Epithelial cell of proximal tubule (primary cell): ENCODE measurements at regions not wholly inside any gene's neighbourhood (a gene's known extent, or its start where the extent isn't known, plus 50 kb on each side); places are given as distances from the start of the nearest gene placed in this dataset.

Source experiments
- DNase-seq: peaks from one replicate; pipeline ENCODE4 v3.0.0-alpha.2; 2011; ENCODE audit warnings: low read depth
- H3K4me3 ChIP-seq: 2 replicates; pipeline ENCODE4 v1.5.1; 2011; ENCODE audit warnings: low read depth, mild to moderate bottlenecking, low read length
- TF ChIP-seq, protein P1 (sequence below): conservative IDR thresholded peaks from 2 replicates; pipeline ENCODE4 v1.5.1; 2012; ENCODE audit warnings: low read depth, mild to moderate bottlenecking, low read length

DNA sequence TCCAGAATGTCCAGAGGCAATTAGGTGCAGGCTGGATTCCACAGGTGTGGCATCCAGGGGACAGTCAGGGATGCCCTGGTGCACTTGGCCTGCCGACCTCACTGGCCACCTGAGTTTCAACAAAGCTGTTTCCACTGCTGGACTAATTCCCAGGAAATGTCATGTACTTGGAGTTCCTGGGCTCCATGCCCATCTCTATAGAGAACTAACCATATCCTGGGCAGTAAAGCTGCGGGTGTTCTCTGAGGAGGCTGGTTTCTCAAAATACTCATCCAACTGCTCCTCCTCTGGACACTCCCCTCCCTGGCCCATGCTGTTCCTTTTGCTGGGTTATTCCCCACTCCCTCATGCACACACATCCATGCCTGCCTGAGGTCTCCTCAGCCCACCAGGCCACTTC, 161.9 kb upstream of the SKOR2 start:
- no peak overlapping the region for H3K4me3 ChIP-seq
- TF ChIP-seq, protein P1, sequence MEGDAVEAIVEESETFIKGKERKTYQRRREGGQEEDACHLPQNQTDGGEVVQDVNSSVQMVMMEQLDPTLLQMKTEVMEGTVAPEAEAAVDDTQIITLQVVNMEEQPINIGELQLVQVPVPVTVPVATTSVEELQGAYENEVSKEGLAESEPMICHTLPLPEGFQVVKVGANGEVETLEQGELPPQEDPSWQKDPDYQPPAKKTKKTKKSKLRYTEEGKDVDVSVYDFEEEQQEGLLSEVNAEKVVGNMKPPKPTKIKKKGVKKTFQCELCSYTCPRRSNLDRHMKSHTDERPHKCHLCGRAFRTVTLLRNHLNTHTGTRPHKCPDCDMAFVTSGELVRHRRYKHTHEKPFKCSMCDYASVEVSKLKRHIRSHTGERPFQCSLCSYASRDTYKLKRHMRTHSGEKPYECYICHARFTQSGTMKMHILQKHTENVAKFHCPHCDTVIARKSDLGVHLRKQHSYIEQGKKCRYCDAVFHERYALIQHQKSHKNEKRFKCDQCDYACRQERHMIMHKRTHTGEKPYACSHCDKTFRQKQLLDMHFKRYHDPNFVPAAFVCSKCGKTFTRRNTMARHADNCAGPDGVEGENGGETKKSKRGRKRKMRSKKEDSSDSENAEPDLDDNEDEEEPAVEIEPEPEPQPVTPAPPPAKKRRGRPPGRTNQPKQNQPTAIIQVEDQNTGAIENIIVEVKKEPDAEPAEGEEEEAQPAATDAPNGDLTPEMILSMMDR, result no peak
- DNase-seq, result no peak

DNA sequence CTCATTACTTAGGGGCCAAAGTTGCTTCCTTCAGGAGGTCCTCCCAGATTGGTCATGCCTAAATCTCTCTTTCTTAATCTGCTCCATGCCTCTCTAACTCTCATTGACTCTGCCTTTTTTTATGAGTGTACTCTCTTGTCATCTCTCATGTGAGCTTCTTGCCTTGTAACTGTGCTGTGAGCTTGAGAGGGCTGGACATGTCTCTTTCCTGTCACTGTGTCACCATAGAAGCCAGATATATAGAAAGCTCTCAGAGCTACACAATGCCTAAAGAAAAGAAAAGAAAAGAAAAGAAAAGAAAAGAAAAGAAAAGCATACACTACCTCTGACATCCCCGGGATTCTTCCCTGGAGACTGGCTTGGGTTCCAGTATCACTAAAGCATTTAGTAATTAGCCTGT, 161.5 kb upstream of the SKOR2 start:
- TF ChIP-seq, protein P1, result no peak
- H3K4me3 ChIP-seq, result no peak overlapping the region
- DNase-seq, result no peak

GRCh38 chr18:47411159-47411558, 159.7 kb upstream of the SKOR2 start:
- no peak for DNase-seq
- TF ChIP-seq, protein P1, result no peak
- no peak overlapping the region for H3K4me3 ChIP-seq

GRCh38 chr18:47410139-47410538, 158.7 kb upstream of the SKOR2 start:
- H3K4me3 ChIP-seq, result no peak overlapping the region
- TF ChIP-seq, protein P1, result no peak
- no peak for DNase-seq

DNA sequence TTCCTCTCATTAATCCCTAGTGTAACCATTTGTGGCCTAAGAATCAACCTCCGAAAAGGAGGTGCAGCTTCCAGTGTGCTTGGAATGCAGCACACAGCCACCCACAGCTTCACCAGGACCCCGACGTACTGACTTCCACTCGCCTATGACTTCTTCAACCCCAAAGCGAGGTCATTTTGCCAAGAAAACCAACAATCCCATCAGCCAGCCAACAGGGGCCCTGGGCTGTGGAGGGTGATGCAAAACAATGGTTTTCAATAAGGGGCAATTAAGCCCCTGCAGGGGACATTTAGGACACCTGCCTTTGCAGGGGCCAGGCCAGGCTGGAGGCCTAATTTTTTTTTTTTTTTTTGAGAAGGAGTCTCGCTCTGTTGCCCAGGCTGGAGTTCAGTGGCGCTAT, 158.1 kb upstream of the SKOR2 start:
- H3K4me3 ChIP-seq, result no peak overlapping the region
- no peak for DNase-seq
- TF ChIP-seq, protein P1, result no peak

- TF ChIP-seq, protein P1, result no peak
- DNase-seq, result no peak
Measured at GRCh38 chr18:47407736-47408135, 156.3 kb upstream of the SKOR2 start.

DNA sequence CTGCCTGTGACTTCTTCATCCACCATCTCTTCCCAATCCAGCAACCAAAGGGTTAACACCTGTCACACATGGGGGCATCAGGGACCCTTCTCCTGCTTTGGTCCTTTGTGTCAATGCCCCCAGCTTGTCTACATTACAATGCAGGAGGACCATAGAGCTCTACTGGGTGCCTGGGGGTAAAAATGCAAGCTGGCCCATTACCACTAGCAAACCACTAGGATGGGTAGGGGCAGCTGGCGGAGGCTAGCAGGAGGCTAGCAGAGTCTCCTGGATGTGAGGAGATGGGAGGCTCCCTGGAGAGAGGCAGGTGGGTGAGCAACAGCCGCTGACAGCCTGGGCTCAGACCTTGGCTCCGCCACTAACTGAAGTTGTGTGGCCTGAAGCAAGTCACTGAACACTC, 153.4 kb upstream of the SKOR2 start:
- H3K4me3 ChIP-seq, result no peak overlapping the region
- DNase-seq, result no peak
- TF ChIP-seq, protein P1, result no peak

More at GRCh38 chr18:47407736-47408135, 156.3 kb upstream of the SKOR2 start:
- H3K4me3 ChIP-seq, result no peak overlapping the region
